Hepatic stellate cell (primary cell): ENCODE measurements at regions not wholly inside any gene's neighbourhood (a gene's known extent, or its start where the extent isn't known, plus 50 kb on each side); places are given as distances from the start of the nearest gene placed in this dataset.

Experiments used
- DNase-seq: peaks from one replicate; pipeline ENCODE4 v3.0.0; 2011; ENCODE audit warnings: low spot score

DNA sequence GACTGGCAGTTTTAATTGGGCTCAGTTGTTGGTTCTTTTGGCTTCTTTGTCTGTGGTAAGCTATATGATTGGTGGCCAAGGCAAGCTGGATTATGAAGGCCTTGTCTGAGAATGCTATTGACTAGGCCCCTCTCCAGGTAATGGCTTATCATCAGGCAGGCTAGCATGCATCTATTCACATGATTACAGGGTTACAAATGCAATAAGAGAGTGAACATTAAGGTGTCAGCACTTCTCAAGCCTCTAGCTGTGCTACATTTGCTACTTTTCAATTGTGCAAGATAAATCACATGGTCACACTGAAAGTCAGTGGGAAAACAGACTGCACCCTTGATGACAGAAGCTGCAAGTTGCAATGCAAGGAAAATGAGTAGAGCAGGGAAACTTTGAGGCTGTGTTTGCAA is 550.9 kb upstream of the TMPRSS15 start:
- DNase-seq: no peak

DNA sequence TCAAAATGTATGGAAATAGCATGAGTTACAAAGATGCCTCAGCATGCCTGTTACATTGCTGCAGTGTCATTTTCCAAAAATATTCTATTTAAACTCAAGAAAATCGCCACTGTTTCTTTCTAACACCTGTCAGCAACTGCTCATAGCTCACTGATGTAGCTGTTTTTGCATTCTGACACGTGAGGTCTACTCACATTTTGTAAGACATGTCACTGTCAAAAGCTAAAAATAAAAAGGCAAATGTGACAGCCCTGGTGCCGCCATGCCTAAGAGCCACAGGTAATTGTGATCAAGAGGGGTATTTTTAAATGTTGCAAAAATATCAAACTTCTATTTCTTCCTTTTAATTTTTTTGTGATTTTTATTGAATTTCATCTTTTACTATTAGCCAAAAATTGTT is 556.2 kb upstream of the TMPRSS15 start:
- no peak for DNase-seq

DNA sequence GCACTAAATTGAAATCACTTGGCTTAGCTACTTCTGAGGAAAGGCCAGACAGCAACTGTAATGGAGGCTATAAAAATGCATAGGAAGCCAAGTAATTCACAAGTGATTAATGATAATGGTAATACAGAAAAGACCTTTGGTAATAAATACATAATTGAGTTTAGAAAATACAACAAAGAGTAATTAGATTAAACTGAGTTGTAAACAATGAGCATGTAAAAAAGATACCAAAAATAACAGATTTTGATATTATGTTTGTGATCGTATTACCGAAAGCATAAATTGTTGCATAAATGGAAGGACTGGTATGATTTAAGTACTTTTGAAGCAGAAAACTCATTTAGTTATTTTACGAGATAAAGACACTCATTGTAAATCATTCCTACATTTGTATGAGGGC is 556.7 kb upstream of the TMPRSS15 start:
- no peak for DNase-seq

DNA sequence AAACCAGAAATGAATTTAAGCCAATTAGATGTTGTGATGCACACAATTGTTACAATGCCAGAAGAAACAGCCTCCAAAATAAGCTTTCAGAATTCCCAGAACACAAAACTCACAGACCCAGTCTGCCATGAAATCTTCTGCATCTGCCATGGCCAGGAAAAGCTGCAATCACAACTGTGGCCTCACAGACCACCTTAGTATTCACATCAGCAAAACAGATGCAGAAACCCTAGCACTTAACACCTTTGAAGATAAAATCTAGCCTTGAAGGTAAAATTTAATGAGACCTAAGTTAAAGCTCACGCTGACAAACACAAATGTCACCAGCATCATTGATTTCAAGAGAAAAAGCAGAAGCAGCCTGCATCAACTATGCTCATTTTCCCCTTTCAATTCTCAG is 566.8 kb upstream of the TMPRSS15 start:
- no peak for DNase-seq

DNA sequence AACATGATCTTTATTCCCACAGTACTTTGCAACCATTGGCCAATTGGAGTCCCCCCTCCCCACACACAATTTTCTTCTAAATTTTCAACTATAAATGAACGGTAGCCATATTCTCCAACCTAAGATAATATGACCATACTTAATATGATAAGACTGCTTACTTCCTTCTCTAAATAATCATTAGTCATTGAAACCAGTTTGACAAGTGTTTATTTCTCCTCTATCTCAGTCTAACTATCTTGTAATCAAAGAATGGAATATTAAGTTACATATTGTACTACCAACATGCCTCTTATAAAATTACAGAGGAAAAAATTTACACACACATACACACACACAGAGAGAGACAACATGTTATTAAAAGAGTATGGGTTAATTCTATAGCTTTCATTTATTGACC is 567.4 kb upstream of the TMPRSS15 start:
- no peak for DNase-seq

DNA sequence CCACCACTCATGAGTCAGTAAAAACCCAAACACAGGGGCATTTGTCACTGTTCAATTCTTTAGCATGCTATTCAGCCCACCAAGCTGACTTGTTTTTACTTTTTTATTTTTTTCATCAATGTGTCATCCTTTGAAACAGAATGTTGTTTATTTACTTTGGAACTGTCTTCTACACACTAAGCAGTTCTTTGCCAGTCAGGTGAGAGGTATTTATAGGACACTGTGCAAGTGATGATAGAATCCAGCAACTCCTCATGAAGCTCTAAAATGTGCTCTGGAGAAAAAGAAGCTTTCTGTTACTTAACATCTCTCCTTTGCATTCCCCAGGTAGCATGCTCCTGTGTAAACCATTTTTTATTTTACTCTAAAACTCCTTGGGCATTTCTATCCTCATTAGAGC is 582.0 kb upstream of the TMPRSS15 start:
- DNase-seq: no peak

DNA sequence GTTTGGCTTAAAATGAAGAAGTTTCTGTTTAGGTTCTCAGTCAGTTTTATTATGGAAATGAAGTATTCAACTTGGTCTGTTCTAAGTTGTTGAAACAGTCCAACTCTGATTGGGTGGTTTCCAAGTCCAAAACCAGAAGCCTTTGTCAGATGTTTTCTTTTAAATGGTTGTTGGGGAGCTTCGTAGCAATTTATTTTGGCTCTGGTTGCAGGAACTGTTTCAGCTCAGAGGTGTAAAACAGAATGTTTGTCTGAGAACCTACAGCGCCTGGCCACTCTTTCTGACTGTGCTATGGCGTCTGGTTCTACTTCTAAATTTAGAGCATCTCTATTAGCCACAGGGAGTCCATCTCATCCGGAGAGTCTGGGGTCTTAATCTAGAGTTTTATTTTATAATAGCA is 582.6 kb upstream of the TMPRSS15 start:
- DNase-seq: no peak

DNA sequence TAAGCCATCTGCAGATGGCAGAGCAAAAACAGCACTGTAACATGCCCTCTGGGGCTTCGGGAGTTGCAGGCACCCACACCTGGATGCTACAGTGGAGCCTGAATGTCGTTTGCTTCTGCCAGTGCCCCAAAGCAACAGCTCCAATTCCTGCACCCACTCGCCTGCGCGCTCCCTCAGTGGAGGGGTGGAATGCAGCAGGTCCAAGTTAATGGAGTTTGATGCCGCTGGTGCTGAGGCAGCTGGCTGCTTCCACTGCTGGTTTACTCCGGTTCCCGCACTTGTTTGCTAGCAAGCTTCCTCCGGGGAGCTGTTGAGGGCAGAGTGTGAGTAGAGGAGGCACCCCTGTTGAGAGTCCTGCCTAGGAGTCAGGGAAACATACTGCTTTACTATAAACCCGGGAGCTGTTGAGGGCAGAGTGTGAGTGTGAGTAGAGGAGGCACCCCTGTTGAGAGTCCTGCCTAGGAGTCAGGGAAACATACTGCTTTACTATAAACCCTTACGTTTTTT is 584.0 kb upstream of the TMPRSS15 start:
- no peak for DNase-seq

DNA sequence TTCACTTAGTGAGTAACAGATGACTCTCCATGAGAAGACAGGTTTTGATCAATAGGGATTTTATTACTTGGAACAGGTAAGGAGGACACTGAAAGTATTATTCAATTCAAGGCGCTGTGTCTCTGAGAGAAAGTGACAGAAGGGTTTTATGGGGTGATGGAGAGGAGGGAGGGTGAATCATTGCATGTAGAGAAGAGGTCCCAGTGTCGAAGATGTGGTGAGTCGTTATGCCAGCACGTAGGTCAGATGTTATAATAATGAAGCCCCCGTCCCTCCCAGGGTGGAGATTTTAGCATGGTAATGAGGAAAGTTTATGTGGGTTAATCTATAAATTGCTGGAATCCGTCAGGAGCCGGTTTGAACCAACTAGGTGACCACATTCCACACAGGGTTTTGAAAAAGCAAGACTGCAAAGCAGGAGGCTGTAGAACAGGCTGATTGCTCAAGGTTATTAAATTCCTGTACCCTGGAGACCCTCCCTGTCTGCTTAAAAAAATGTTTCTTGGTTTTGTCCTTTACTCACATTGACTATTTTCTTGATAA is 586.4 kb upstream of the TMPRSS15 start:
- no peak for DNase-seq

DNA sequence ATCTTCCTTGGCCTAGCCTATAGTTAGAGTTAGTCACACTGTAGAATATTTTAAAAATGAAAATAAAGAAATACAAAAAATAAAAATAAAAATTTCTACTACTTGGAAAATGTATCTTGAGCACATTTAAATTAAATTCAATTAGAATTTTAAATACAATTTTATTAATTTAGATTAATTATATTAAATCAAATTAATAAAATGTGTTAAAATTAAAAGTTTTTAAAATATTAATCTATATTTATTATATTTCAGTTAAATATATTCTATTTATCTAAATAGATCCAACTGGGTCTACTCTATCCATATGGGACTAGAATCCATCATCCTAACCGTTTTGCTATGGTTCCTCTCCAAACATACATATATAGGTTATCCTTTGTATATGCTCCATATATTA is 588.3 kb upstream of the TMPRSS15 start:
- DNase-seq: no peak

DNA sequence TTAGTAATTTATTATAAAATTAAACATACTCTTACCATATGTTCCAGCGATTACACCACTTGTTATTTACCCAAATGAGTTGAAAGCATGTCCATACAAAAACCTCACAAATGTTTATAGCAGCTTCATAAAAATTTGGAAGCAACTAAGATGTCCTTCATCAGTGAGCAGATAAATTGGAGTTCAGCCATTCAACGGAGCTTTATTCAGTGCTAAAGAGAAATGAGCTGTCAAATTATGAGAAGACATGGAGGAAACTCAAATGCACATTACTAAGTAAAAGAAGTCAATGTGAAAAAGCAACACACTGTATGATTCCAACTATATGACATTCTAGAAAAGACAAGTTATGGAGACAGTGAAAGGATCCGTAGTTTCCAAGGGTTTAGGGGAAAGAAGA is 606.7 kb upstream of the TMPRSS15 start:
- DNase-seq: no peak

DNA sequence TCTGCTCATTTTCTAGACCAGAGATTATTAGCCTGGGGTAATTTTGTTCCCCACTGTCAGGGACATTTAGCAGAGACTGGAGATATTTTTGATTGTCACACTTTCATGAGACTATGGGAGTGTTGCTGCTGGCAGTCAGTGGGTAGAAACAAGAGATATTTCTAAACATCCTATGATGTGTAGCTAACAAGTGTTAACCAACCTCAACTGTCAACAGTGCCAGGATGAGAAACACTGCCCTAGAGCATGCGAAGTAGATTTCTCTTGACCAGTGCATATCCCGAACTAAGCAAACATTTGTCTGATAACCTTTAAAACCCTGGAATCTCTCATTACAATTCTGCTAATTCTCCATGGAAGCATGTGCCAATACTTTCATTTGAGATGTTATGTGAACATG is 607.4 kb upstream of the TMPRSS15 start:
- DNase-seq: no peak

DNA sequence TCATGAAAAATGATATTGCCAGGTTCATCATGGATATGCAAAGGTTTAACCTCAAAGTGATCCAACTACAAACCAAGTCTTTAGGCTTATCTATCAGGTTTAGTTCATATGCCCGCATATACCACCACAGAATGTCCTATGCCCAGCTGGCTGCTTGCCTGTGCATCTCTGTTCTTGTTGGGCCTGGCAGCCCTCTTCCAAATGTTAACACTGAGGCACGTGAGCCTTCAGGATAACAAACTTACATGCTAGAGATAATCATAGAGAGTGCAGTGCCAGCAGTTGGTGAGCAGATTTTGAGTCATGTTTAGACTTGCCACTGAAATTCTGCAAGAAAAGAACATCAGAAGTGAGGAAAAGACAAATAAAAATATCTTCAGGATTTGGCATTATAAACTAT is 607.9 kb upstream of the TMPRSS15 start:
- no peak for DNase-seq

DNA sequence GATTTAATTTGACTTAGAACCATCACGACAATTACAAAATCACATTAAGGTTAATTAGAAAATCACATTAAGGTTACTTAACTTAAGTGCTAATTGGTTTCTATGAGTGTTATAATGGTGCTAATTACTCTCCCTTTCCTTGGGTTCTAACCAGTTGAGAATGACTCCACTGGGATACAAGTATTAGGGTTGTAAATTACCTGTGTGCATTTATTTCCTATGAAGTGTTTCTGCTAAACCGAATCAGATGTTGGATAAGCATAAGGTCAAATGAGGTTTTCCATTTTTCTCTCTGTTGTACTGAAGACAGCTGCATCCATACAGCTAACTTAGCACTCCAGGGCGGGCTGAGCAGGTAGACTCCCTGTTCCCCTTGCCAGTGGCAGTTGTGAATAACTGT is 610.3 kb upstream of the TMPRSS15 start:
- DNase-seq: no peak

DNA sequence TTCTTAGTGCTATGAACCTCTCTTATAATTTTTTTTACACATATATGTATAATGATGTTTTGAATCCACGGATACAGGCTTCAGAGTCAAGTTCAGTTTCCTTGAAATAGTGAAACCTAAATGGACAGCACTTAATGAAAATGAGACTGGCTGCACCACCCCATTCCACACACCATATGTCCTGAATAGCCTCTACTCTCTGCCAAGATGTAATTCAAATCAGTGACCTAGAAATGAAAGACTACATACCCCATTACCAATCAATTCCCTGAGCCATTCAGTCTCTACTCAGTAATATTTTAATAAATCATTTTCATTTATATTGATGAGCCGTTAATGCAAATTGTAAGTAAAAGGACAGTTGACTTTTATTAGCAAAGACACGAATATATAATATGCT is 614.9 kb upstream of the TMPRSS15 start:
- DNase-seq: no peak

DNA sequence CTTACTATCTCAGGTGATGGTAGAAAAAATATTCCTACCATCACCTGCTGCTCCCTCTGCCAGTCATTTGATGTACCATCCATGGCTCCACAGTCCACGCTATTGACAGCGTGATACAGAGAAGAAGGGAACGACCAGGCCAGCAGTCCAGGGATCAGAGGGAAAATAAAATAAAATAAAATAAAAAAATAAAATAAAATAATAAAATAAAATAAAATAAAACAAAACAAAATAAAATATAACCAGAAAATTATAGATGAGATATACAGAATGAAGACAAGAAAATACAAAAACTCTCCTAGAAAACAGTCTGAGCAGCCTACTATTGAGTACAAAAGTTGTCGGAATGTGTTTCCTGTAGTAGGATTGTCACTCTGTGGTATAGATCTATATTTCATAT is 619.4 kb upstream of the TMPRSS15 start:
- DNase-seq: no peak

DNA sequence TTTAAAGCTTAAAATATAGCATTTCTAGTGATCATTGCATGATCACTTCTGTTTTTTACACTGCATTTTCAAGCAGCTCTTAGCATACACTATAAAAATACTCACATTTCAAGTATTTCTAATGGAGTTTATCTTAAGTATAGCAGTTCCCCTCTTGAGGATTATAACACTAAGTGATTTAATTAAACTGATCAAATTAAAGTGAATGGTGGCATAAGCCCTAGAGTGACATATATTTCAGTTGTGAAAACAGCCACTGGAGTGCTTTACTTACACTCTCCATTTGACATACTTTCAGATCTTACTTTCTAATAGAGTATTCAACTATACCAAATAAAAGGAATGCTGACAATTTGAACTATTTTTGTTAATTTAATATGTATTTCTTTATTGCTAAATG is 623.3 kb upstream of the TMPRSS15 start:
- DNase-seq: no peak

DNA sequence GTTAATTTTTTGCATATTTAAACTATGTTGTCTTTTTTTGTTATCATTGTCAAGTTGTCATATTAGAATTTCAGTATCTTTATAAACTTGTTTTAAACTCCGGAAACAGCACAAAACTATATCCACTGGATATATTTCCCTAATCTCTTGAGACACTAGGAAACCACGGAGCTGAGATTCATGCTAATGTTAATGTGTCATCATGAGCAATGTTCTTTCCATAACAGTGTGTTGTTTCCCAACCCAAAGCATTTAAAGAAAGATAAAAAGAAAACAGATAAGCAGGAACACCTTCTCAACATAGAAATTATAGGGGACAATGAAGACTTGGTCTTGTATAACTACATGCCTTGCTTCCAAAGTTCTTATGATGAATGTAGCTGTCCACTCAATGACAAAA is 626.2 kb upstream of the TMPRSS15 start:
- no peak for DNase-seq

DNA sequence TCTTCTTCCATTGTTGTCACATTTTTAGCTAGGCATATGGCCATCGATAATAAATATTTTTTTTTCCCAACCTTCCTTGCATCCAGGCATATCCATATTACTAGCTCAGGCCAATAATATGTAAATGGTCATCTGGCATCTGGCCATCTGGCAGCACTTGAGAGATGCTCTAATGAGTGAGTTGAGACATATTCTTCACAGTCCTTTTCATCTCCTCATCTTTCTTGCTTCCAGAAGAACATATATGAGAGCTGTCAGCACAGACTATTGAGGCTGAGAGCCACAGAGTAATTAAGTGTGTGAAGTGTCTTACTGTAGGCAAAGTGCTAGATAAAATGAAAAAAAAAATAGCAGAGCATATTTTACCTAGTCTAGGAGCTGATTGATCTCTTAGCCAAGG is 628.4 kb upstream of the TMPRSS15 start:
- DNase-seq: no peak

DNA sequence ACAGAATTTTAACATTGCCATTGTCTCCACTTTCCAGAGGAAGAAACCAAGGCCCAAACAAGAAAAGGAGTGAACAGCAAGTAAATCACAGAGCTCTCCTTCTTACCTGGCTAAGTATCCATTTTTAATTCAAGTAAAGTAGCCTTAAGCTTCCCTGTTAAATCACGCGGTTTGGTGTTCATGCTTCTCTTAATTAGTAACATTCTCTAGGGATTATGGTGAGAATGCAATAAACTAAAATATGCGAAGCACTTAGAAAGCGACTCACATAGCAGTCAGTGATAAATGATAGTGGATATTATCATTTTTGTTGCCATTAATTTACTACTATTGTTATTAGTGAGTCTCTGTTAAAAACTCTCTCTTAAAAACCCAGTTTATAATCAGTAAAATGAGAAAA is 630.5 kb upstream of the TMPRSS15 start:
- no peak for DNase-seq

DNA sequence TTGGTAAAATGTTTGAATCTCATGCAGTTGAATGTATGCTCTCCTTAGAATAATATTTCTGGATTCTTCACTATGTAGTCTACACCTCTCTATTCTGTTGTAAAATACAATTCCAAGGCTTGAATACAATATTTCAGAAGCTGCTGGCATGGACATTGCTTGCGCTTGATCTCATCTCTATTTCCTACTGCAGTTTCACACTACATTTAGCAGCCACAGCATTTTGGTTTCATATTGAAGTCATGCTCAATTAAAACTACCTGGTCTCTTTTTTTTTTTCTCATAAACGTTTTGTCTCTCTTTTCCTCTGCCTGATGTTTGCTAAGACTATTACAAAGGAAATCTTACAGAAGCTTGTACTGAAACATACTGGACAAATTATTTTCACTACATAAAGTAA is 631.0 kb upstream of the TMPRSS15 start:
- DNase-seq: no peak

DNA sequence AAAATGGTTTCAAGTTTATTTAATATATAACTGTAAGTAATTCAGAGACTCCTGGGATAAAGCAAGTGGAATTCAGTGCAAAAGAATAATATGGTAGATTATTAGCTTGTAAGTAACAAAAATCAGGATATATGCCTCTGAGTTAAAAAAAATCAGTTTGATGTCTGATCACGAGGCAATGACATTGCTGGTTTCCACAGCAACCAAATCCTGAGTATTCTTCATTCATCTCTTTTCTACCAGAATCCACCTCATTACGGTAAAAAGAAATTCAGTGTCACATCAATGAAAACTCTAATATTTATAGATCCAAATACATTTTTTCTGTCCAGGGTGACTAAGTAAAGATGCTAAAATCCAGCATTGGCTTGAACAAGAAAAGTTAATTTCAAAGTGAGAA is 642.3 kb upstream of the TMPRSS15 start:
- no peak for DNase-seq

DNA sequence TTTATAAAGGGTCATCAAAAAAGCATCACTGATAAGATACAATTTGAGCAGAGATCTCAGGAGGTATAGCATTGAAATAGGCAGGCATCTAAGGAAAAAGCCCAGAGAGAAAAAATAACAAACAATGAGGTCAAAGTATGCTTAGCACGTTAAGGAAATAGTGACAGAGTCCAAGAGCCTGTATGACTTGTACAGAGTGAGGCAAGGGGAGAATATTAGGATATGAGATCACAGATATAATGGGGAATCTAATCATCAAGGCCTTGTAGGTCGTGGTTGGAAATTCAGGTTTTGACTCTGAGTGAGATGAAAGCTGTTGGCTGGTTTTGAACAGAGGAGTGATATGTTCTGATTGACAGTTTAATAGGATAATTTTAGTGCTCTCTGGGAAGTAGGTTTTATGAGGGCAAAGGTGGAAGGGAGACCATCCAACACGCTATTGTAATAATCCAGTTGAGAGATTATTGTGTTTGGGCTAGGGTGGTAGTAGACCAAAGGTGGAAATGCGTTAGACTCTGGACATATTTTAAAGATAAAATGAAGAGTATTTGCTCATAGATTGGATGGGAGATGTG is 644.6 kb upstream of the TMPRSS15 start:
- DNase-seq: no peak

DNA sequence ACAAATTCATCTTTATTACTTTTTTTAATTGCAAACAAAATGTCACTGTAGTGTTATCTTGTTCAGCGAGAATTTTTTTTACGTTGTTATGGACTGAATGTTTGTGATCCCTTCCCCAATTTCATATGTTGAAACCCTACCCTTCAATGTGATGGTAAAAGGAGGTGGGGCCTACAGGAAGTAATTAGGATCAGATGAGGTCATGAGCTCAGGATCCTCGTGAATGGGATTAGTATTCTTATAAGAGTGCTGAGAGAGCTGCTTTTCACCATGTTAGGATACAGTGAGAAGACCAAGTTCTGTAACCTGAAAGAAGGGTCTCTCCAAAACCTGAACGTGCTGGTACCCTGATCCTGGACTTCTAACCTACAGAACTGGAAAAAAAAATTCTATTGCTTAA is 646.0 kb upstream of the TMPRSS15 start:
- DNase-seq: no peak

DNA sequence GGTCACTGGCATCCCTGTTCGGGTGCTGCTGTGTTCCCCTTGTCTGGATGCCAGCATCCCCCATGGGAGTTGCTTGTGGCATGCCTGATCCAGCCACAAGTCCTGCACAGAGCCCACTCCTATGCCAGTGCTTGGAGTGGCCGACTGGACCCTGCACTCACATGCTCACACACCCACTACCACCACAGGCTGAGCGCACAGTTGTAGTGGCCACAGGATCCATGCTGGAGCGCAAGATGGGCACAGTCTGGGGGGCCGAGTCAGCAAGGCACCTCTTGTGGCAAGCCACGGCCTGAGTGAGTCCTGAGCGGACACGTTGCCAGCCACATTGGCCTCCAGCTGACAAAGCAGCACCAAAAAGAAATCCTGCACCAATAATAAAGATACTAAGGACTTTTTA is 661.6 kb upstream of the TMPRSS15 start:
- DNase-seq: no peak
